ENCODE measurements at regions not wholly inside any gene's neighbourhood (a gene's known extent, or its start where the extent isn't known, plus 50 kb on each side); places are given as distances from the start of the nearest gene placed in this dataset.

- DNase-seq (no peak), ATAC-seq (peak; percentile 38)
- Histone ChIP-seq H3K4me1 (no peaks in the 10 kb centered on the region), H3K27me3 (no peaks in the 10 kb centered on the region), H3K4me3 (no peak overlapping the region), H3K36me3 (no peaks in the 10 kb centered on the region), H3K9me3 (no peaks in the 10 kb centered on the region), H3K27ac (no peak overlapping the region)
- no peak for TF ChIP-seq CTCF (IDR thresholded peaks at IDR 0.05)
- intact Hi-C loops (cut with DNase I): no loop called here
These were observed 82.1 kb upstream of the SSTR1 start for GRCh38 chr14:38125481-38126037.

GRCh38 chr14:38127356-38127755, 80.3 kb upstream of the SSTR1 start:
- Histone ChIP-seq H3K4me1 (no peaks in the 10 kb centered on the region), H3K36me3 (no peaks in the 10 kb centered on the region), H3K4me3 (no peak overlapping the region), H3K9me3 (no peaks in the 10 kb centered on the region), H3K27me3 (no peaks in the 10 kb centered on the region), H3K27ac (no peak overlapping the region)
- no peak for DNase-seq
- intact Hi-C loops (cut with DNase I): no loop called here
- ATAC-seq: no peak
- TF ChIP-seq CTCF (IDR thresholded peaks at IDR 0.05): no peak

- Histone ChIP-seq H3K4me1 (no peaks in the 10 kb centered on the region), H3K4me3 (no peak overlapping the region), H3K9me3 (no peaks in the 10 kb centered on the region), H3K27me3 (no peaks in the 10 kb centered on the region), H3K27ac (no peak overlapping the region), H3K36me3 (no peaks in the 10 kb centered on the region)
- no peak for ATAC-seq
- DNase-seq: no peak
- intact Hi-C loops (cut with DNase I): no loop called here
- no peak for TF ChIP-seq CTCF (IDR thresholded peaks at IDR 0.05)
These were observed 79.9 kb upstream of the SSTR1 start for GRCh38 chr14:38127784-38128183.

GRCh38 chr14:38128640-38129039, 79.1 kb upstream of the SSTR1 start:
- H3K36me3 ChIP-seq: no peaks in the 10 kb centered on the region
- no peak for TF ChIP-seq CTCF (IDR thresholded peaks at IDR 0.05)
- no peaks in the 10 kb centered on the region for H3K4me1 ChIP-seq
- ATAC-seq (no peak), DNase-seq (no peak)
- intact Hi-C loops (cut with DNase I): no loop called here
- no peaks in the 10 kb centered on the region for H3K27me3 ChIP-seq
- no peak overlapping the region for H3K4me3 ChIP-seq
- no peak overlapping the region for H3K27ac ChIP-seq
- no peaks in the 10 kb centered on the region for H3K9me3 ChIP-seq

GRCh38 chr14:38129192-38129591, 78.5 kb upstream of the SSTR1 start:
- no peak for DNase-seq
- Histone ChIP-seq H3K36me3 (no peaks in the 10 kb centered on the region), H3K4me3 (no peak overlapping the region), H3K27me3 (no peaks in the 10 kb centered on the region), H3K27ac (no peak overlapping the region), H3K9me3 (no peaks in the 10 kb centered on the region), H3K4me1 (no peaks in the 10 kb centered on the region)
- intact Hi-C loops (cut with DNase I): no loop called here
- ATAC-seq: no peak
- TF ChIP-seq CTCF (IDR thresholded peaks at IDR 0.05): no peak

- no peak for DNase-seq
- no peak for ATAC-seq
- TF ChIP-seq CTCF (IDR thresholded peaks at IDR 0.05): no peak
- intact Hi-C loops (cut with DNase I): no loop called here
- Histone ChIP-seq H3K36me3 (no peaks in the 10 kb centered on the region), H3K9me3 (no peaks in the 10 kb centered on the region), H3K4me1 (no peaks in the 10 kb centered on the region), H3K27ac (no peak overlapping the region), H3K4me3 (no peak overlapping the region), H3K27me3 (no peaks in the 10 kb centered on the region)
These were observed 78.0 kb upstream of the SSTR1 start for GRCh38 chr14:38129705-38130104.

All from upper lobe of right lung (tissue), 1 donor.